ENCODE measurements at regions not wholly inside any gene's neighbourhood (a gene's known extent, or its start where the extent isn't known, plus 50 kb on each side); places are given as distances from the start of the nearest gene placed in this dataset.

DNA sequence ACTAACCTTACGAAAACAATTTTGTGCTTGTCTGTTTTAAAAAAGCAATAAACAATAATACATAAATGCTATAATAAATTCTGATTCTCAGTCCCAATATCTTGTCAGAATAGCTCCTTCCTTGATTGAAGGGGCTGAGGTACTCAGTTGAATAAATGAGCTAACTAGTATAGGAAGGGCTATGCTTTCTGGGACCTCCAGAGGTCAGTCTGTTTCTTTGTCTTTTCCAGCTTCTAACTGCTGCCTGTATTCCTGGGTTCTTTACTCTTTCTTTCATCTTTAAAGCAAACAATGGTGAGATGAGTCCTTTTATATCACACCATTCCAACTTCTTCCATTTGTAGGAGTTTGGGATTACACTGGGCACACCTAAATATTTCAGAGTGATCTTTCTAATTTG lies 1297.0 kb upstream of the ATXN8OS start:
- TF ChIP-seq POLR2AphosphoS5 (IDR thresholded peaks at IDR 0.05; ENCODE audit: low read depth, low read length) (no peak), POLR2A (IDR thresholded peaks at IDR 0.05; ENCODE audit: low read depth, low read length) (no peak), TAF1 (IDR thresholded peaks at IDR 0.05; ENCODE audit: low read depth, low read length) (no peak)
